Keratinocyte (primary cell): ENCODE measurements at regions not wholly inside any gene's neighbourhood (a gene's known extent, or its start where the extent isn't known, plus 50 kb on each side); places are given as distances from the start of the nearest gene placed in this dataset.
"Not testable (repeated sequence)": the region's sequence is repeated elsewhere in the genome, so short reads cannot be mapped to it uniquely, and the experiment has no call there.

ENCODE experiments used
- DNase-seq: peaks from one replicate; pipeline ENCODE4 v3.0.0-alpha.2; 2011; ENCODE audit warnings: low read depth, missing footprints, low spot score
- FAIRE-seq: peaks from 2 replicates; lab custom pipeline; 2011; peaks lifted over from hg19 to GRCh38; lab: Jason Lieb, UNC
- H2AFZ ChIP-seq: 2 replicates; pipeline ENCODE4 v1.6.0; 2012; ENCODE audit warnings: low read length, control low read depth, inconsistent platforms; ENCODE audit not compliant: control insufficient read depth
- H3K27ac ChIP-seq: 2 replicates; pipeline ENCODE4 v1.5.1; 2011; ENCODE audit warnings: low read length; ENCODE audit not compliant: control insufficient read depth, insufficient read depth
- H3K27me3 ChIP-seq: 3 replicates; pipeline ENCODE4 v1.6.0; 2011; ENCODE audit warnings: low read length; ENCODE audit not compliant: control insufficient read depth, insufficient read depth; ENCODE audit errors: extremely low read depth
- H3K36me3 ChIP-seq, 2 experiments: 2 replicates in 1 of 2; 3 replicates in 1 of 2; pipeline ENCODE4 v1.5.1; 2011; ENCODE audit warnings: low read length in 2 of 2, mild to moderate bottlenecking in 1 of 2; ENCODE audit not compliant: control insufficient read depth in 2 of 2, insufficient read depth in 2 of 2; ENCODE audit errors: extremely low read depth in 1 of 2
- H3K4me1 ChIP-seq: 3 replicates; pipeline ENCODE4 v1.5.1; 2011; ENCODE audit warnings: low read length; ENCODE audit not compliant: control insufficient read depth, insufficient read depth; ENCODE audit errors: extremely low read depth
- H3K4me2 ChIP-seq: 3 replicates; pipeline ENCODE4 v1.6.0; 2011; ENCODE audit warnings: low read depth, low read length; ENCODE audit not compliant: control insufficient read depth, insufficient read depth; ENCODE audit errors: extremely low read depth
- H3K4me3 ChIP-seq, 3 experiments: fragments of 200-600 bp in 1 of 3; sonication (generic) in 1 of 3; 2 replicates in 2 of 3; 3 replicates in 1 of 3; pipeline ENCODE4 v1.5.1; 2011 to 2016; ENCODE audit warnings: low read length in 3 of 3, mild to moderate bottlenecking in 3 of 3, control low read depth in 2 of 3, inconsistent platforms in 1 of 3, low read depth in 1 of 3, mixed read lengths in 1 of 3, mixed run types in 1 of 3, moderate library complexity in 1 of 3; ENCODE audit not compliant: control insufficient read depth in 2 of 3, insufficient read depth in 2 of 3; ENCODE audit errors: extremely low read depth in 1 of 3
- H3K79me2 ChIP-seq: 2 replicates; pipeline ENCODE4 v1.6.0; 2012; ENCODE audit warnings: low read length; ENCODE audit not compliant: control insufficient read depth, insufficient read depth
- H3K9ac ChIP-seq: 3 replicates; pipeline ENCODE4 v1.6.0; 2011; ENCODE audit warnings: low read length; ENCODE audit not compliant: control insufficient read depth, insufficient read depth; ENCODE audit errors: extremely low read depth
- H3K9me1 ChIP-seq: 3 replicates; pipeline ENCODE4 v1.6.0; 2011; ENCODE audit warnings: low read length; ENCODE audit not compliant: control insufficient read depth, insufficient read depth; ENCODE audit errors: extremely low read depth
- H3K9me3 ChIP-seq: 2 replicates; pipeline ENCODE4 v1.5.1; 2012; ENCODE audit warnings: low read depth, low read length; ENCODE audit not compliant: control insufficient read depth
- H4K20me1 ChIP-seq: 3 replicates; pipeline ENCODE4 v1.6.0; 2011; ENCODE audit warnings: low read length; ENCODE audit not compliant: control insufficient read depth, insufficient read depth; ENCODE audit errors: extremely low read depth
- dilution Hi-C: fragments of 300-500 bp; cut with MboI; formaldehyde crosslinking; loops from one replicate; pipeline ENCODE4 v1.7.0; 2020; ENCODE audit warnings: low sequenced_read_pairs; ENCODE audit not compliant: extremely low pct_ligation_motif_present
- small RNA-seq, 3 experiments: library from RNA; depleted of rRNA; stranded (forward); fragments of <200 nt; gene quantifications; one replicate each; pipeline ENCODE3, GENCODE V24; 2012; ENCODE audit warnings: low read depth in 3 of 3, low replicate concordance in 1 of 3; ENCODE audit not compliant: insufficient read length in 3 of 3

DNA sequence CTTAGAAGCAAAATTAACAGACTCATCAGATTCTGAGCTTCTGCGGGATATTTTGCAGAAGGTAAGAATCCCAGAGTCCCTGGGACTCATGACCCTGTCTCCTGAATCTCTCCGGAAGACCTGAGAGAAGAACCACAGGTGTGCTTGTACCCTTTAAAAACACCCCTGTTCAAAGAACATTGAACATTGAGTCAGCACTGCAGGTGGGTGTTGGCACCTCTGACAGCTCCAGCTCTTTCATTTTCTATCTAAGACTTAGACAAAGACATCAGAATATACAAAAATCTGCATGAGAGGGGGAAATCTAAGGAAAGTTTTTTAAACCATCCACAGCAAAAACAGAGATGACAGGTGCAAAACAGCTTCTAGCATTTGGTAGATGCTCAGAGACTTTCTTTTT lies 50.1 kb upstream of the ROPN1B start:
- H3K36me3 ChIP-seq, H3K79me2 ChIP-seq, H3K27me3 ChIP-seq, H3K4me2 ChIP-seq, H2AFZ ChIP-seq, FAIRE-seq, DNase-seq, H3K9me1 ChIP-seq, H3K27ac ChIP-seq, H3K4me3 ChIP-seq, dilution Hi-C loops, H4K20me1 ChIP-seq, H3K9ac ChIP-seq, H3K9me3 ChIP-seq, H3K4me1 ChIP-seq: not testable (repeated sequence)

Small RNA genes in the stretch of these regions (small RNA-seq; reads per million reads assigned to genes)
- gene AC092902.1 (0 reads per million in 3 experiments), gene AF186996.2 (0 reads per million in 3 experiments), gene AF186996.3 (0 reads per million in 3 experiments), gene MIR548I1 (0 reads per million in 3 experiments), gene SNRPCP11 (0 reads per million in 3 experiments)
